ENCODE measurements at regions not wholly inside any gene's neighbourhood (a gene's known extent, or its start where the extent isn't known, plus 50 kb on each side); places are given as distances from the start of the nearest gene placed in this dataset.

GRCh38 chr5:68734781-68735180 lies 359.0 kb upstream of the SLC30A5 start:
- Histone ChIP-seq H3K36me3 (ENCODE audit: insufficient read depth, low read length) (no peaks in the 10 kb centered on the region), H3K27me3 (ENCODE audit: control insufficient read depth in 1 of 2, insufficient read depth in 2 of 2, low read length in 2 of 2) (no peaks in the 10 kb centered on the region), H3K27ac (ENCODE audit: low read depth, low read length) (no peak overlapping the region), H3K4me1 (ENCODE audit: insufficient read depth, low read length) (peaks cover 4% of the 10 kb centered on the region), H3K9ac (ENCODE audit: low read length) (no peak overlapping the region), H3K9me3 (ENCODE audit: low read length) (no peaks in the 10 kb centered on the region), H3K4me3 (ENCODE audit: low read depth in 1 of 2, low read length in 2 of 2) (no peak overlapping the region)

- H3K4me1 ChIP-seq (ENCODE audit: insufficient read depth, low read length) = no peaks in the 10 kb centered on the region
These were observed 355.6 kb upstream of the SLC30A5 start for GRCh38 chr5:68738236-68738635.

GRCh38 chr5:68738841-68739240 lies 355.0 kb upstream of the SLC30A5 start:
- no peaks in the 10 kb centered on the region for H3K36me3 ChIP-seq (ENCODE audit: insufficient read depth, low read length)
- H3K27ac ChIP-seq (ENCODE audit: low read depth, low read length) = no peak overlapping the region
- no peak overlapping the region for H3K4me3 ChIP-seq (ENCODE audit: low read depth in 1 of 2, low read length in 2 of 2)
- no peaks in the 10 kb centered on the region for H3K4me1 ChIP-seq (ENCODE audit: insufficient read depth, low read length)
- H3K27me3 ChIP-seq (ENCODE audit: control insufficient read depth in 1 of 2, insufficient read depth in 2 of 2, low read length in 2 of 2) = no peaks in the 10 kb centered on the region
- H3K9ac ChIP-seq (ENCODE audit: low read length) = no peak overlapping the region
- H3K9me3 ChIP-seq (ENCODE audit: low read length) = no peaks in the 10 kb centered on the region

More at GRCh38 chr5:68738236-68738635, 355.6 kb upstream of the SLC30A5 start:
- no peak overlapping the region for H3K4me3 ChIP-seq (ENCODE audit: low read depth in 1 of 2, low read length in 2 of 2)
- H3K9ac ChIP-seq (ENCODE audit: low read length) = no peak overlapping the region
- no peak overlapping the region for H3K27ac ChIP-seq (ENCODE audit: low read depth, low read length)
- H3K27me3 ChIP-seq (ENCODE audit: control insufficient read depth in 1 of 2, insufficient read depth in 2 of 2, low read length in 2 of 2) = no peaks in the 10 kb centered on the region
- no peaks in the 10 kb centered on the region for H3K36me3 ChIP-seq (ENCODE audit: insufficient read depth, low read length)
- H3K9me3 ChIP-seq (ENCODE audit: low read length) = no peaks in the 10 kb centered on the region

GRCh38 chr5:68739752-68740151 lies 354.1 kb upstream of the SLC30A5 start:
- Histone ChIP-seq H3K4me3 (ENCODE audit: low read depth in 1 of 2, low read length in 2 of 2) (no peak overlapping the region), H3K36me3 (ENCODE audit: insufficient read depth, low read length) (no peaks in the 10 kb centered on the region), H3K4me1 (ENCODE audit: insufficient read depth, low read length) (no peaks in the 10 kb centered on the region), H3K27ac (ENCODE audit: low read depth, low read length) (no peak overlapping the region), H3K9me3 (ENCODE audit: low read length) (no peaks in the 10 kb centered on the region), H3K27me3 (ENCODE audit: control insufficient read depth in 1 of 2, insufficient read depth in 2 of 2, low read length in 2 of 2) (no peaks in the 10 kb centered on the region), H3K9ac (ENCODE audit: low read length) (no peak overlapping the region)

GRCh38 chr5:68740226-68740910 lies 353.4 kb upstream of the SLC30A5 start:
- Histone ChIP-seq H3K27ac (ENCODE audit: low read depth, low read length) (no peak overlapping the region), H3K4me1 (ENCODE audit: insufficient read depth, low read length) (no peaks in the 10 kb centered on the region), H3K9ac (ENCODE audit: low read length) (no peak overlapping the region), H3K36me3 (ENCODE audit: insufficient read depth, low read length) (no peaks in the 10 kb centered on the region), H3K9me3 (ENCODE audit: low read length) (no peaks in the 10 kb centered on the region), H3K4me3 (ENCODE audit: low read depth in 1 of 2, low read length in 2 of 2) (no peak overlapping the region), H3K27me3 (ENCODE audit: control insufficient read depth in 1 of 2, insufficient read depth in 2 of 2, low read length in 2 of 2) (no peaks in the 10 kb centered on the region)

GRCh38 chr5:68744206-68744605 lies 349.6 kb upstream of the SLC30A5 start:
- H3K27me3 ChIP-seq (ENCODE audit: control insufficient read depth in 1 of 2, insufficient read depth in 2 of 2, low read length in 2 of 2) = no peaks in the 10 kb centered on the region
- no peaks in the 10 kb centered on the region for H3K4me1 ChIP-seq (ENCODE audit: insufficient read depth, low read length)
- H3K36me3 ChIP-seq (ENCODE audit: insufficient read depth, low read length) = no peaks in the 10 kb centered on the region
- no peak overlapping the region for H3K4me3 ChIP-seq (ENCODE audit: low read depth in 1 of 2, low read length in 2 of 2)
- no peak overlapping the region for H3K27ac ChIP-seq (ENCODE audit: low read depth, low read length)
- H3K9ac ChIP-seq (ENCODE audit: low read length) = no peak overlapping the region
- H3K9me3 ChIP-seq (ENCODE audit: low read length) = no peaks in the 10 kb centered on the region

- no peak overlapping the region for H3K27ac ChIP-seq (ENCODE audit: low read depth, low read length)
- no peaks in the 10 kb centered on the region for H3K27me3 ChIP-seq (ENCODE audit: control insufficient read depth in 1 of 2, insufficient read depth in 2 of 2, low read length in 2 of 2)
- H3K9me3 ChIP-seq (ENCODE audit: low read length) = no peaks in the 10 kb centered on the region
- no peak overlapping the region for H3K9ac ChIP-seq (ENCODE audit: low read length)
- no peaks in the 10 kb centered on the region for H3K36me3 ChIP-seq (ENCODE audit: insufficient read depth, low read length)
- no peaks in the 10 kb centered on the region for H3K4me1 ChIP-seq (ENCODE audit: insufficient read depth, low read length)
- no peak overlapping the region for H3K4me3 ChIP-seq (ENCODE audit: low read depth in 1 of 2, low read length in 2 of 2)
These were observed 348.4 kb upstream of the SLC30A5 start for GRCh38 chr5:68745448-68745847.

GRCh38 chr5:68746220-68746619 lies 347.6 kb upstream of the SLC30A5 start:
- H3K4me3 ChIP-seq (ENCODE audit: low read depth in 1 of 2, low read length in 2 of 2) = no peak overlapping the region
- no peaks in the 10 kb centered on the region for H3K9me3 ChIP-seq (ENCODE audit: low read length)
- no peak overlapping the region for H3K27ac ChIP-seq (ENCODE audit: low read depth, low read length)
- H3K27me3 ChIP-seq (ENCODE audit: control insufficient read depth in 1 of 2, insufficient read depth in 2 of 2, low read length in 2 of 2) = no peaks in the 10 kb centered on the region
- H3K4me1 ChIP-seq (ENCODE audit: insufficient read depth, low read length) = no peaks in the 10 kb centered on the region
- H3K36me3 ChIP-seq (ENCODE audit: insufficient read depth, low read length) = no peaks in the 10 kb centered on the region
- no peak overlapping the region for H3K9ac ChIP-seq (ENCODE audit: low read length)

- no peaks in the 10 kb centered on the region for H3K27me3 ChIP-seq (ENCODE audit: control insufficient read depth in 1 of 2, insufficient read depth in 2 of 2, low read length in 2 of 2)
- no peaks in the 10 kb centered on the region for H3K9me3 ChIP-seq (ENCODE audit: low read length)
- no peak overlapping the region for H3K9ac ChIP-seq (ENCODE audit: low read length)
- H3K36me3 ChIP-seq (ENCODE audit: insufficient read depth, low read length) = no peaks in the 10 kb centered on the region
- H3K4me3 ChIP-seq (ENCODE audit: low read depth in 1 of 2, low read length in 2 of 2) = no peak overlapping the region
- H3K4me1 ChIP-seq (ENCODE audit: insufficient read depth, low read length) = no peaks in the 10 kb centered on the region
- H3K27ac ChIP-seq (ENCODE audit: low read depth, low read length) = no peak overlapping the region
These were observed 347.0 kb upstream of the SLC30A5 start for GRCh38 chr5:68746643-68747420.

- Histone ChIP-seq H3K27me3 (ENCODE audit: control insufficient read depth in 1 of 2, insufficient read depth in 2 of 2, low read length in 2 of 2) (no peaks in the 10 kb centered on the region), H3K9ac (ENCODE audit: low read length) (no peak overlapping the region), H3K4me1 (ENCODE audit: insufficient read depth, low read length) (no peaks in the 10 kb centered on the region), H3K4me3 (ENCODE audit: low read depth in 1 of 2, low read length in 2 of 2) (no peak overlapping the region), H3K36me3 (ENCODE audit: insufficient read depth, low read length) (no peaks in the 10 kb centered on the region), H3K9me3 (ENCODE audit: low read length) (no peaks in the 10 kb centered on the region), H3K27ac (ENCODE audit: low read depth, low read length) (no peak overlapping the region)
These were observed 346.3 kb upstream of the SLC30A5 start for GRCh38 chr5:68747521-68747920.

GRCh38 chr5:68748101-68748500 lies 345.7 kb upstream of the SLC30A5 start:
- Histone ChIP-seq H3K9me3 (ENCODE audit: low read length) (no peaks in the 10 kb centered on the region), H3K27ac (ENCODE audit: low read depth, low read length) (no peak overlapping the region), H3K27me3 (ENCODE audit: control insufficient read depth in 1 of 2, insufficient read depth in 2 of 2, low read length in 2 of 2) (no peaks in the 10 kb centered on the region), H3K4me3 (ENCODE audit: low read depth in 1 of 2, low read length in 2 of 2) (no peak overlapping the region), H3K9ac (ENCODE audit: low read length) (no peak overlapping the region), H3K36me3 (ENCODE audit: insufficient read depth, low read length) (no peaks in the 10 kb centered on the region), H3K4me1 (ENCODE audit: insufficient read depth, low read length) (no peaks in the 10 kb centered on the region)

GRCh38 chr5:68749077-68749476 lies 344.7 kb upstream of the SLC30A5 start:
- Histone ChIP-seq H3K27me3 (ENCODE audit: control insufficient read depth in 1 of 2, insufficient read depth in 2 of 2, low read length in 2 of 2) (no peaks in the 10 kb centered on the region), H3K27ac (ENCODE audit: low read depth, low read length) (no peak overlapping the region), H3K4me1 (ENCODE audit: insufficient read depth, low read length) (no peaks in the 10 kb centered on the region), H3K9me3 (ENCODE audit: low read length) (no peaks in the 10 kb centered on the region), H3K9ac (ENCODE audit: low read length) (no peak overlapping the region), H3K4me3 (ENCODE audit: low read depth in 1 of 2, low read length in 2 of 2) (no peak overlapping the region), H3K36me3 (ENCODE audit: insufficient read depth, low read length) (no peaks in the 10 kb centered on the region)
